ENCODE measurements at regions not wholly inside any gene's neighbourhood (a gene's known extent, or its start where the extent isn't known, plus 50 kb on each side); places are given as distances from the start of the nearest gene placed in this dataset.
"Not testable (repeated sequence)": the region's sequence is repeated elsewhere in the genome, so short reads cannot be mapped to it uniquely, and the experiment has no call there.

GRCh38 chr6:113067612-113068275 lies 720.6 kb downstream of the RFPL4B start:
- no peak for DNase-seq (ENCODE audit: low read depth)

GRCh38 chr6:113068570-113068969 lies 721.4 kb downstream of the RFPL4B start:
- TF ChIP-seq CTCF (IDR thresholded peaks at IDR 0.05; ENCODE audit: insufficient read depth, low read depth, low read length, missing control alignments): no peak
- no peak for DNase-seq (ENCODE audit: low read depth)

More at GRCh38 chr6:113067612-113068275, 720.6 kb downstream of the RFPL4B start:
- H3K4me3 ChIP-seq (ENCODE audit: low read depth, low read length): no peak overlapping the region
- TF ChIP-seq CTCF (IDR thresholded peaks at IDR 0.05; ENCODE audit: insufficient read depth, low read depth, low read length, missing control alignments): no peak

DNA sequence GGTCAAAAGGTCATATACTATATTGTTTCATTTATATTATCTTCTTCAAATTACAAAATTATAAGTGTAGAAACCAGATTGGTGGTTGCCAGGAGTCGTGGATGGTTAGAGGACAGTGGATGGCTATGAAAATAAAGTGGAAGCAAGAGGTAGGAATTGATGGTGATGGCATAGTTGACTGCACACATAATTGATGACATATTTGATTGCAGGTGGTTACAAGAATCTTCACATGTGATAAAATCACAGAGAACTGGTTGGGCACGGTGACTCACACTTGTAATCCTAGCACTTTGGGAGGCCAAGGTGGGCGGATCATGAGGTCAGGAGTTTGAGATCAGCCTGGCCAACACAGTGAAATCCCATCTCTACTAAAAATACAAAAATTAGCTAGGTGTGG lies 723.6 kb downstream of the RFPL4B start:
- DNase-seq (ENCODE audit: low read depth); H3K4me3 ChIP-seq (ENCODE audit: low read depth, low read length): not testable (repeated sequence)

More at GRCh38 chr6:113068570-113068969, 721.4 kb downstream of the RFPL4B start:
- no peak overlapping the region for H3K4me3 ChIP-seq (ENCODE audit: low read depth, low read length)

GRCh38 chr6:113073611-113074191 lies 726.6 kb downstream of the RFPL4B start:
- TF ChIP-seq CTCF (IDR thresholded peaks at IDR 0.05; ENCODE audit: insufficient read depth, low read depth, low read length, missing control alignments): no peak
- no peak for DNase-seq (ENCODE audit: low read depth)
- no peak overlapping the region for H3K4me3 ChIP-seq (ENCODE audit: low read depth, low read length)

DNA sequence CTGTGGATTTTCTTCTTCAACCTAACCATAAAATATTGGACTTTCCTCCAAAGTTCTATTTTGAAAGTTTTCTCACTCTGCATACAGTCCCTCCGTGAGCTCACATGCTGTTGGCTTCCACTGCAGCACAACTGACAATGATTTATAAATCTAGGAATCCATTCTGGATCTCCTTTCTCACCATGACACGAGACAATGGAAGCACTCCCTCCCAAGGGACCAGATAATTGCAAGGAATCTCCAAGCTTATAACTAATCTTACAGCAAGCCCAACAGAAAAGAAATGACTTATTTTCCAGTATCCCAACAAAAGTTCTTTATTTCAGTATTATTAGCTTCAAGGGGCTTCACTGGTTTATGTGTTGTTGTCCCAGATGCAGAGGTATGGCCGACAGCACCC lies 729.0 kb downstream of the RFPL4B start:
- no peak for DNase-seq (ENCODE audit: low read depth)
- no peak overlapping the region for H3K4me3 ChIP-seq (ENCODE audit: low read depth, low read length)
- TF ChIP-seq CTCF (IDR thresholded peaks at IDR 0.05; ENCODE audit: insufficient read depth, low read depth, low read length, missing control alignments): no peak

DNA sequence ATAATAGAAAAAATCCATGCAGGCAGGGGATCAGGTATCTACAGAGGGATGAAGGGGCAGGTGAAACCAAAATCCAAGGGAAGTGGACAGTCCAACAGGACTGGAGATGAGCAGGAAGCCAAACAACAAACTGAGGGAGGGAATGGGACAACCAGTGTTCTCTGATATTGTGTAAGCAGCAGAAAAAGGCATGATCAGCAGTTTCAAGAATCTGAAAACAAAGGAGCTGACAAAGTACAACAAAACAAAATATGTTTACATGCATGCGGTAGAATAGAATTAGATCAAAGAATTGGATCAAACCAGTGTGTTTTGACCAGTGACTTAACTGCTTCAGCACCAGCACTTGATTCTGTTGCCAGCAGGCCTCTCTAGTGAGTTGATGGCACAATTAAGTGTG lies 729.7 kb downstream of the RFPL4B start:
- DNase-seq (ENCODE audit: low read depth): no peak
- no peak for TF ChIP-seq CTCF (IDR thresholded peaks at IDR 0.05; ENCODE audit: insufficient read depth, low read depth, low read length, missing control alignments)
- no peak overlapping the region for H3K4me3 ChIP-seq (ENCODE audit: low read depth, low read length)

- TF ChIP-seq CTCF (IDR thresholded peaks at IDR 0.05; ENCODE audit: insufficient read depth, low read depth, low read length, missing control alignments): no peak
- no peak for DNase-seq (ENCODE audit: low read depth)
- no peak overlapping the region for H3K4me3 ChIP-seq (ENCODE audit: low read depth, low read length)
Observed at GRCh38 chr6:113077794-113078193, 730.7 kb downstream of the RFPL4B start.

Data from GM12865 (cell line).